Breast epithelium (tissue), 3 donors: ENCODE measurements at regions not wholly inside any gene's neighbourhood (a gene's known extent, or its start where the extent isn't known, plus 50 kb on each side); places are given as distances from the start of the nearest gene placed in this dataset.

Experiments
- POLR2A ChIP-seq: fragments of 450-650 bp; IDR thresholded peaks from one replicate; pipeline ENCODE4 v1.6.1; 2016; ENCODE audit warnings: antibody characterized with exemption, mild to moderate bottlenecking, moderate library complexity
- POLR2AphosphoS5 ChIP-seq, 3 donors: sonication (generic); formaldehyde crosslinking; IDR thresholded peaks; one replicate each; pipeline ENCODE4 v1.6.1; 2017; ENCODE audit warnings: antibody characterized with exemption in 3 of 3
- TF ChIP-seq, protein P1 (sequence below), 3 donors: fragments of 450-650 bp; IDR thresholded peaks; one replicate each; pipeline ENCODE4 v1.5.1; 2016 to 2017; ENCODE audit warnings: antibody characterized with exemption in 3 of 3, mild to moderate bottlenecking in 3 of 3, moderate library complexity in 3 of 3

DNA sequence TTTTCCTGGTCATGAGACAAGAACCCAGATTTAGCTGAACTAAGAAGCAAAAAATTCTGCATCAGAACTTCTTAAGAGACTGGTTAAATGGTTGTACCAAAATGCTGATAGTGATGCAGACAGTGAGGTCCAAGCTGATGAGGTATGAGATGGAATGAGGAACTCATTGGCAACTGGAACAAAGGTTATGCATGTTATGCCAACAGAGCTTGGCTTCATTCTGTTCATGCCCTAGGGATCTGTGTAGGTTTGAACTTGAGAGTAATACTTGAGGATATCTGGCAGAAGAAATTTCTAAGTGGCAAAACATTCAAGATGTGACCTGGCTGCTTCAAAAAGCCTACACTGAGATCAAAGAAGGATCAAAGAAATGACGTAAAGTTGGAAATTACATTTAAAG is 398.0 kb downstream of the FSCB start:
- TF ChIP-seq, protein P1, sequence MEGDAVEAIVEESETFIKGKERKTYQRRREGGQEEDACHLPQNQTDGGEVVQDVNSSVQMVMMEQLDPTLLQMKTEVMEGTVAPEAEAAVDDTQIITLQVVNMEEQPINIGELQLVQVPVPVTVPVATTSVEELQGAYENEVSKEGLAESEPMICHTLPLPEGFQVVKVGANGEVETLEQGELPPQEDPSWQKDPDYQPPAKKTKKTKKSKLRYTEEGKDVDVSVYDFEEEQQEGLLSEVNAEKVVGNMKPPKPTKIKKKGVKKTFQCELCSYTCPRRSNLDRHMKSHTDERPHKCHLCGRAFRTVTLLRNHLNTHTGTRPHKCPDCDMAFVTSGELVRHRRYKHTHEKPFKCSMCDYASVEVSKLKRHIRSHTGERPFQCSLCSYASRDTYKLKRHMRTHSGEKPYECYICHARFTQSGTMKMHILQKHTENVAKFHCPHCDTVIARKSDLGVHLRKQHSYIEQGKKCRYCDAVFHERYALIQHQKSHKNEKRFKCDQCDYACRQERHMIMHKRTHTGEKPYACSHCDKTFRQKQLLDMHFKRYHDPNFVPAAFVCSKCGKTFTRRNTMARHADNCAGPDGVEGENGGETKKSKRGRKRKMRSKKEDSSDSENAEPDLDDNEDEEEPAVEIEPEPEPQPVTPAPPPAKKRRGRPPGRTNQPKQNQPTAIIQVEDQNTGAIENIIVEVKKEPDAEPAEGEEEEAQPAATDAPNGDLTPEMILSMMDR (IDR thresholded peaks at IDR 0.05): no peak
- TF ChIP-seq POLR2A: no peak
- no peak for TF ChIP-seq POLR2AphosphoS5 (IDR thresholded peaks at IDR 0.05)
